HepG2 (cell line): ENCODE measurements at regions not wholly inside any gene's neighbourhood (a gene's known extent, or its start where the extent isn't known, plus 50 kb on each side); places are given as distances from the start of the nearest gene placed in this dataset.

Experiments
- ATAC-seq: fragments of 200-7000 bp; cut with Tn5 transposase; 3 replicates; pipeline ENCODE4 v1.9.1; 2020; ENCODE audit warnings: mild to moderate bottlenecking, moderate library complexity
- BruUV-seq: library from RNA; stranded (reverse); fragments of 400-500 nt; replicated peaks from 2 replicates; lab custom pipeline; 2021; lab: Mats Ljungman, UMichigan
- CTCF ChIA-PET: fragments of 300-600 bp; formaldehyde crosslinking; extraction: SDS; loops from one replicate; lab custom pipeline; 2021; ENCODE audit warnings: low total read pairs, inconsistent platforms, low intra/inter-chr PET ratio; lab: Yijun Ruan, JAX
- POLR2A ChIA-PET: fragments of 350-600 bp; sonication (Branson Sonifier 250); formaldehyde crosslinking; loops from one replicate; lab custom pipeline; 2020; ENCODE audit warnings: antibody characterized with exemption, inconsistent platforms; lab: Yijun Ruan, JAX
- DNase-seq: peaks from one replicate; pipeline ENCODE4 v3.0.0-alpha.2; 2015; ENCODE audit warnings: low spot score
- FAIRE-seq: peaks from 3 replicates; lab custom pipeline; 2011; peaks lifted over from hg19 to GRCh38; lab: Jason Lieb, UNC
- H2AFZ ChIP-seq: one replicate; pipeline ENCODE4 v1.6.1; 2011; ENCODE audit warnings: low read length, inconsistent platforms
- H3K27ac ChIP-seq: fragments of 300-600 bp; 3 replicates; pipeline ENCODE4 v1.8.0; 2011; ENCODE audit warnings: mixed run types, mild to moderate bottlenecking, mixed read lengths, low read length, inconsistent platforms; ENCODE audit not compliant: insufficient read depth; ENCODE audit errors: extremely low read length
- H3K27me3 ChIP-seq, 2 experiments: fragments of 200-600 bp in 1 of 2; 2 replicates in 1 of 2; 3 replicates in 1 of 2; pipeline versions ENCODE4 v1.6.0 to v1.8.0; 2011; ENCODE audit warnings: low read length in 2 of 2, mild to moderate bottlenecking in 2 of 2, moderate library complexity in 2 of 2, inconsistent platforms in 1 of 2; ENCODE audit not compliant: insufficient read depth in 2 of 2, control insufficient read depth in 1 of 2
- H3K36me3 ChIP-seq, 2 experiments: fragments of 200-600 bp in 1 of 2; replicated peaks in 1 of 2; 2 replicates in 1 of 2; 3 replicates in 1 of 2; pipeline versions ENCODE4 v1.5.1 to v1.8.0; 2011; ENCODE audit warnings: low read length in 2 of 2, inconsistent platforms in 1 of 2; ENCODE audit not compliant: insufficient read depth in 2 of 2, control insufficient read depth in 1 of 2
- H3K4me1 ChIP-seq: 2 replicates; pipeline ENCODE4 v1.5.1; 2012; ENCODE audit warnings: low read length, inconsistent platforms; ENCODE audit not compliant: insufficient read depth
- H3K4me2 ChIP-seq: 2 replicates; pipeline ENCODE4 v1.6.0; 2011; ENCODE audit warnings: low read depth, low read length, inconsistent platforms
- H3K4me3 ChIP-seq, 3 experiments: fragments of 200-600 bp in 1 of 3; sonication (generic), shearing (Covaris generic) in 1 of 3; replicated peaks in 1 of 3; 2 replicates each; pipeline ENCODE4 v1.5.1; 2011 to 2016; ENCODE audit warnings: low read length in 3 of 3, inconsistent platforms in 2 of 3, low read depth in 2 of 3, mild to moderate bottlenecking in 2 of 3, control low read depth in 1 of 3, mixed read lengths in 1 of 3; ENCODE audit not compliant: insufficient read depth in 1 of 3
- H3K79me2 ChIP-seq: one replicate; pipeline ENCODE4 v1.6.1; 2011; ENCODE audit warnings: low read length, inconsistent platforms; ENCODE audit not compliant: insufficient read depth
- H3K9ac ChIP-seq: 2 replicates; pipeline ENCODE4 v1.6.0; 2011; ENCODE audit warnings: mild to moderate bottlenecking, low read depth, low read length, inconsistent platforms; ENCODE audit not compliant: insufficient read depth
- H3K9me3 ChIP-seq: 2 replicates; pipeline ENCODE4 v1.5.1; 2012; ENCODE audit warnings: mild to moderate bottlenecking, low read length
- H4K20me1 ChIP-seq: 2 replicates; pipeline ENCODE4 v1.6.0; 2011; ENCODE audit warnings: inconsistent platforms, mild to moderate bottlenecking, low read length, moderate library complexity; ENCODE audit not compliant: insufficient read depth
- DBP ChIP-seq: sonication (generic); formaldehyde crosslinking; IDR thresholded peaks from 2 replicates; pipeline ENCODE4 v1.4.0; 2020; ENCODE audit warnings: missing genetic modification reagents; ENCODE audit errors: not compliant biosample characterization
- FLYWCH1 ChIP-seq: sonication (generic); formaldehyde crosslinking; IDR thresholded peaks from 2 replicates; pipeline ENCODE4 v1.8.1; 2023; ENCODE audit warnings: mild to moderate bottlenecking, missing genetic modification reagents
- IKZF1 ChIP-seq: fragments of 450-650 bp; IDR thresholded peaks from 2 replicates; pipeline ENCODE4 v1.7.1; 2016
- MLX ChIP-seq: IDR thresholded peaks from 2 replicates; pipeline ENCODE4 v1.6.1; 2016
- POLR2AphosphoS2 ChIP-seq: IDR thresholded peaks from 2 replicates; pipeline ENCODE4 v1.6.1; 2011; ENCODE audit warnings: low read depth, low read length, improper control_type of control experiment
- POLR2G ChIP-seq: fragments of 200-400 bp; formaldehyde crosslinking; IDR thresholded peaks from 2 replicates; pipeline ENCODE4 v1.6.1; 2018; ENCODE audit warnings: mild to moderate bottlenecking, low read depth, low read length, moderate library complexity
- PRPF4 ChIP-seq: fragments of 200-400 bp; formaldehyde crosslinking; IDR thresholded peaks from 2 replicates; pipeline ENCODE4 v1.6.1; 2016; ENCODE audit warnings: low read length, low read depth; ENCODE audit not compliant: poor library complexity, severe bottlenecking
- RBM39 ChIP-seq: fragments of 200-400 bp; formaldehyde crosslinking; IDR thresholded peaks from one replicate; pipeline ENCODE4 v1.6.1; 2018; ENCODE audit warnings: antibody characterized with exemption, mild to moderate bottlenecking, low read depth, low read length; ENCODE audit not compliant: poor library complexity, severe bottlenecking
- SALL2 ChIP-seq: sonication (generic); formaldehyde crosslinking; IDR thresholded peaks from 2 replicates; pipeline ENCODE4 v1.8.1; 2023; ENCODE audit warnings: mild to moderate bottlenecking, missing genetic modification reagents, inconsistent platforms
- SOX13 ChIP-seq, 3 experiments: fragments of 450-650 bp in 1 of 3; sonication (generic) in 1 of 3; formaldehyde crosslinking in 1 of 3; IDR thresholded peaks in 2 of 3; conservative IDR thresholded peaks in 1 of 3; 2 replicates each; pipeline versions ENCODE4 v1.5.0 to v1.6.1; 2016 to 2020; ENCODE audit warnings: antibody characterized with exemption in 1 of 3, mild to moderate bottlenecking in 1 of 3, missing compliant biosample characterization in 1 of 3, missing genetic modification reagents in 1 of 3, moderate library complexity in 1 of 3
- SRY ChIP-seq: sonication (generic); formaldehyde crosslinking; IDR thresholded peaks from 2 replicates; pipeline ENCODE4 v1.8.0; 2022; ENCODE audit warnings: mild to moderate bottlenecking, missing genetic modification reagents
- TEAD2 ChIP-seq: sonication (generic); formaldehyde crosslinking; IDR thresholded peaks from 2 replicates; pipeline ENCODE4 v1.9.0; 2021; ENCODE audit warnings: missing genetic modification reagents
- TFDP2 ChIP-seq: sonication (generic); formaldehyde crosslinking; IDR thresholded peaks from 2 replicates; pipeline ENCODE4 v1.4.0; 2020; ENCODE audit warnings: missing genetic modification reagents
- ZNF17 ChIP-seq: sonication (generic); formaldehyde crosslinking; IDR thresholded peaks from 2 replicates; pipeline ENCODE4 v1.5.0; 2020; ENCODE audit warnings: mild to moderate bottlenecking, missing genetic modification reagents
- ZNF232 ChIP-seq: sonication (generic); formaldehyde crosslinking; IDR thresholded peaks from 2 replicates; pipeline ENCODE4 v1.4.0; 2020; ENCODE audit warnings: missing genetic modification reagents, borderline replicate concordance
- ZSCAN30 ChIP-seq: sonication (generic); formaldehyde crosslinking; IDR thresholded peaks from 2 replicates; pipeline ENCODE4 v1.5.0; 2020; ENCODE audit warnings: mild to moderate bottlenecking, missing genetic modification reagents
- WGBS: methylation state at CpG from one replicate; pipeline ENCODE4 v1.1.6; 2017; ENCODE audit warnings: low lambda C conversion rate; 5-methylcytosine and 5-hydroxymethylcytosine counted together
- in situ Hi-C: cut with HindIII; loops from 2 replicates; pipeline ENCODE4 v1.10.0; 2017; ENCODE audit warnings: low pct_unique_long_range_greater_than_20kb; ENCODE audit not compliant: extremely low pct_ligation_motif_present
- intact Hi-C: fragments of 100-400 bp; cut with micrococcal nuclease; formaldehyde crosslinking; loops from one replicate; pipeline ENCODE4 v1.10.0; 2022; ENCODE audit not compliant: unreplicated experiment

GRCh38 chr9:90735952-90736351, 65.7 kb upstream of the SYK start:
- Histone ChIP-seq H3K4me3 (no peak overlapping the region), H3K4me1 (no peaks in the 10 kb centered on the region), H4K20me1 (no peaks in the 10 kb centered on the region), H2AFZ (no peak overlapping the region), H3K27ac (no peak overlapping the region), H3K9ac (no peak overlapping the region), H3K4me2 (no peak overlapping the region), H3K27me3 (0 out of 5 replicates have a peak, but pooled peaks cover 0 to under 1% of the 10 kb centered on the region in 2 experiments), H3K9me3 (peaks cover 26% of the 10 kb centered on the region), H3K79me2 (no peaks in the 10 kb centered on the region), H3K36me3 (no peaks in the 10 kb centered on the region)
- FAIRE-seq (no peak), ATAC-seq (no peak), DNase-seq (no peak)
- WGBS = 0% methylated on average over 1 of the region's 1 CpG
- in situ Hi-C loops = no loop called here
- no TSS peak for BruUV-seq
- ChIA-PET POLR2A (no interaction called here), CTCF (no interaction called here)
- intact Hi-C loops = no loop called here
- no peak for TF ChIP-seq SRY (CRISPR knock-in tag)
- TF ChIP-seq POLR2AphosphoS2 = no peak
- TF ChIP-seq TEAD2 (CRISPR knock-in tag) = no peak
- no peak for TF ChIP-seq SOX13 (IDR thresholded peaks at IDR 0.05)
- no peak for TF ChIP-seq SOX13 (CRISPR knock-in tag; conservative IDR thresholded peaks at IDR 0.05 in 1 of 2, IDR thresholded peaks at IDR 0.05 in 1 of 2)
- TF ChIP-seq ZNF17 = no peak
- no peak for TF ChIP-seq TFDP2 (CRISPR knock-in tag)
- TF ChIP-seq SALL2 = no peak
- no peak for TF ChIP-seq IKZF1
- no peak for TF ChIP-seq DBP
- TF ChIP-seq MLX (CRISPR knock-in tag) = no peak
- TF ChIP-seq ZNF232 = no peak
- no peak for TF ChIP-seq POLR2G
- TF ChIP-seq RBM39 = no peak
- no peak for TF ChIP-seq ZSCAN30 (CRISPR knock-in tag)
- TF ChIP-seq FLYWCH1 (CRISPR knock-in tag) = no peak
- no peak for TF ChIP-seq PRPF4
